Tibial artery (tissue), 4 donors: ENCODE measurements at regions not wholly inside any gene's neighbourhood (a gene's known extent, or its start where the extent isn't known, plus 50 kb on each side); places are given as distances from the start of the nearest gene placed in this dataset.

Source experiments
- DNase-seq, 2 donors: peaks; one replicate each; pipeline ENCODE4 v3.0.0-alpha.2; 2019
- H3K27ac ChIP-seq, 2 donors: fragments of 200-600 bp; sonication (generic) in 1 of 2; 1 replicate in 1 of 2; 2 replicates in 1 of 2; pipeline ENCODE4 v1.5.1; 2018 to 2019; ENCODE audit warnings: mild to moderate bottlenecking in 1 of 2
- H3K27me3 ChIP-seq, 2 donors: fragments of 200-600 bp; sonication (generic) in 1 of 2; one replicate each; pipeline versions ENCODE4 v1.5.1 to v1.6.0; 2016 to 2019
- H3K36me3 ChIP-seq, 3 donors: fragments of 200-600 bp; sonication (generic) in 2 of 3; one replicate each; pipeline ENCODE4 v1.5.1; 2016 to 2019; ENCODE audit warnings: mild to moderate bottlenecking in 2 of 3
- H3K4me1 ChIP-seq, 4 donors: fragments of 200-600 bp; sonication (generic) in 2 of 4; 1 replicate in 3 of 4; 2 replicates in 1 of 4; pipeline ENCODE4 v1.5.1; 2016 to 2019
- H3K4me3 ChIP-seq, 2 donors: fragments of 200-600 bp; sonication (generic) in 1 of 2; 1 replicate in 1 of 2; 2 replicates in 1 of 2; pipeline ENCODE4 v1.5.1; 2018 to 2019; ENCODE audit warnings: mild to moderate bottlenecking in 2 of 2
- H3K9me3 ChIP-seq, 3 donors: fragments of 200-600 bp; sonication (generic) in 1 of 3; one replicate each; pipeline ENCODE4 v1.5.1; 2016 to 2019
- CTCF ChIP-seq, 2 experiments: fragments of 200-600 bp in 1 of 2; fragments of 450-650 bp in 1 of 2; IDR thresholded peaks; one replicate each; pipeline ENCODE4 v1.5.1; 2017 to 2019; ENCODE audit warnings: antibody characterized with exemption in 2 of 2, mild to moderate bottlenecking in 1 of 2, moderate library complexity in 1 of 2
- intact Hi-C: fragments of 100-400 bp; cut with DNase I; formaldehyde crosslinking; loops from one replicate; pipeline ENCODE4 v1.15.0; 2023; ENCODE audit warnings: low total_unique reads

GRCh38 chr5:3381206-3381825 lies 214.3 kb upstream of the IRX1 start:
- Histone ChIP-seq H3K36me3 (no peaks in the 10 kb centered on the region), H3K4me1 (no peaks in the 10 kb centered on the region), H3K27ac (no peak overlapping the region), H3K9me3 (no peaks in the 10 kb centered on the region), H3K4me3 (no peak overlapping the region), H3K27me3 (no peaks in the 10 kb centered on the region)
- no peak for TF ChIP-seq CTCF (IDR thresholded peaks at IDR 0.05)
- intact Hi-C loops: no loop called here
- DNase-seq: no peak

GRCh38 chr5:3380689-3381088 lies 214.9 kb upstream of the IRX1 start:
- no peak for DNase-seq
- Histone ChIP-seq H3K4me3 (no peak overlapping the region), H3K36me3 (no peaks in the 10 kb centered on the region), H3K9me3 (no peaks in the 10 kb centered on the region), H3K27me3 (no peaks in the 10 kb centered on the region), H3K4me1 (no peaks in the 10 kb centered on the region), H3K27ac (no peak overlapping the region)
- intact Hi-C loops: no loop called here
- TF ChIP-seq CTCF (IDR thresholded peaks at IDR 0.05): no peak

- Histone ChIP-seq H3K4me1 (no peaks in the 10 kb centered on the region), H3K36me3 (no peaks in the 10 kb centered on the region), H3K27me3 (no peaks in the 10 kb centered on the region), H3K27ac (no peak overlapping the region), H3K4me3 (no peak overlapping the region), H3K9me3 (peaks cover 0 to 9% (median 6%) of the 10 kb centered on the region in 3 donors)
- no peak for DNase-seq
- no peak for TF ChIP-seq CTCF (IDR thresholded peaks at IDR 0.05)
- intact Hi-C loops: no loop called here
These were observed 217.8 kb upstream of the IRX1 start for GRCh38 chr5:3377831-3378230.

- H3K9me3 ChIP-seq: peaks cover 0 to 12% (median 12%) of the 10 kb centered on the region in 3 donors
- H3K27ac ChIP-seq: no peak overlapping the region
- intact Hi-C loops: no loop called here
- H3K4me3 ChIP-seq: no peak overlapping the region
- no peaks in the 10 kb centered on the region for H3K27me3 ChIP-seq
- DNase-seq: no peak
- H3K4me1 ChIP-seq: no peaks in the 10 kb centered on the region
- no peak for TF ChIP-seq CTCF (IDR thresholded peaks at IDR 0.05)
- H3K36me3 ChIP-seq: no peaks in the 10 kb centered on the region
These were observed 218.5 kb upstream of the IRX1 start for GRCh38 chr5:3377176-3377575.

GRCh38 chr5:3376611-3377010 lies 219.0 kb upstream of the IRX1 start:
- no peaks in the 10 kb centered on the region for H3K4me1 ChIP-seq
- TF ChIP-seq CTCF (IDR thresholded peaks at IDR 0.05): no peak
- DNase-seq: no peak
- no peak overlapping the region for H3K4me3 ChIP-seq
- no peaks in the 10 kb centered on the region for H3K27me3 ChIP-seq
- H3K9me3 ChIP-seq: peaks cover 0 to 16% (median 12%) of the 10 kb centered on the region in 3 donors
- intact Hi-C loops: no loop called here
- no peaks in the 10 kb centered on the region for H3K36me3 ChIP-seq
- no peak overlapping the region for H3K27ac ChIP-seq
